ENCODE measurements at regions not wholly inside any gene's neighbourhood (a gene's known extent, or its start where the extent isn't known, plus 50 kb on each side); places are given as distances from the start of the nearest gene placed in this dataset.
"Not testable (repeated sequence)": the region's sequence is repeated elsewhere in the genome, so short reads cannot be mapped to it uniquely, and the experiment has no call there.

DNA sequence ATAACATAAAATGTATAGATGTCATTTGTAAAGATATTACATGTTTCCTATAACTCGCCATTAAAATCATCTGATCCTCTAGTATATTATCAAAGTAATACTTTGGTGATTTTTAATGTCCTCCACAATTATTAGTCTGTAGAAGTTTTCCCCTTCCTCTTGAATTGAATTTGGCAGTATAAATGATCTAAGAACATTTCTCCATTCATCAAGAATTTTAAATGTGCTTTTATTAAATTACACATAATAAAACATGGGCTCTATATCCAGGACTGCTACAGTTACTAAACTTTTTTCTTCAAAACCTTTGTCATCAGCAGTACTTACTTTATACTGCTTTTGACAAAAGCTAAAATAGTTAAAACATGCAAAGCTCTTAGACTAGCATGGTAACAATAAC lies 315.4 kb upstream of the ZC3H15 start:
- TF ChIP-seq, protein P1, sequence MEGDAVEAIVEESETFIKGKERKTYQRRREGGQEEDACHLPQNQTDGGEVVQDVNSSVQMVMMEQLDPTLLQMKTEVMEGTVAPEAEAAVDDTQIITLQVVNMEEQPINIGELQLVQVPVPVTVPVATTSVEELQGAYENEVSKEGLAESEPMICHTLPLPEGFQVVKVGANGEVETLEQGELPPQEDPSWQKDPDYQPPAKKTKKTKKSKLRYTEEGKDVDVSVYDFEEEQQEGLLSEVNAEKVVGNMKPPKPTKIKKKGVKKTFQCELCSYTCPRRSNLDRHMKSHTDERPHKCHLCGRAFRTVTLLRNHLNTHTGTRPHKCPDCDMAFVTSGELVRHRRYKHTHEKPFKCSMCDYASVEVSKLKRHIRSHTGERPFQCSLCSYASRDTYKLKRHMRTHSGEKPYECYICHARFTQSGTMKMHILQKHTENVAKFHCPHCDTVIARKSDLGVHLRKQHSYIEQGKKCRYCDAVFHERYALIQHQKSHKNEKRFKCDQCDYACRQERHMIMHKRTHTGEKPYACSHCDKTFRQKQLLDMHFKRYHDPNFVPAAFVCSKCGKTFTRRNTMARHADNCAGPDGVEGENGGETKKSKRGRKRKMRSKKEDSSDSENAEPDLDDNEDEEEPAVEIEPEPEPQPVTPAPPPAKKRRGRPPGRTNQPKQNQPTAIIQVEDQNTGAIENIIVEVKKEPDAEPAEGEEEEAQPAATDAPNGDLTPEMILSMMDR (IDR thresholded peaks at IDR 0.05), result no peak
- TF ChIP-seq EZH2 (IDR thresholded peaks at IDR 0.05; ENCODE audit: borderline replicate concordance, insufficient read depth, low read depth, low read length, poor library complexity, severe bottlenecking), result no peak
- no peaks in the 10 kb centered on the region for H3K79me2 ChIP-seq (ENCODE audit: control insufficient read depth, insufficient read depth, low read length)
- no peaks in the 10 kb centered on the region for H3K27me3 Mint-ChIP-seq
- no peak overlapping the region for H3K9ac ChIP-seq (ENCODE audit: low read length)
- no peak overlapping the region for H3K27ac Mint-ChIP-seq
- ChIA-PET POLR2A (no interaction called here), CTCF (no interaction called here)
- no peaks in the 10 kb centered on the region for H3K4me1 Mint-ChIP-seq
- H3K36me3 ChIP-seq (replicated peaks in 1 of 2; ENCODE audit: control extremely low read depth in 1 of 2, control insufficient read depth in 1 of 2, extremely low read depth in 1 of 2, insufficient read depth in 2 of 2, low read length in 1 of 2), result no peaks in the 10 kb centered on the region
- no peaks in the 10 kb centered on the region for H3K4me1 ChIP-seq (ENCODE audit: control insufficient read depth in 2 of 2, insufficient read depth in 2 of 2, low read length in 2 of 2)
- H3K9me3 ChIP-seq (ENCODE audit: control extremely low read depth in 1 of 3, control insufficient read depth in 2 of 3, insufficient read depth in 1 of 3, low read length in 2 of 3), result peaks cover 0 to 3% (median 0%) of the 10 kb centered on the region in 3 donors
- no peaks in the 10 kb centered on the region for H4K20me1 ChIP-seq (ENCODE audit: control insufficient read depth, insufficient read depth, low read length, poor library complexity, severe bottlenecking)
- H3K4me2 ChIP-seq (replicated peaks; ENCODE audit: low read depth, low read length, poor library complexity, severe bottlenecking), result no peak overlapping the region
- H3K4me3 Mint-ChIP-seq, result no peak overlapping the region
- H2AFZ ChIP-seq (ENCODE audit: insufficient read depth, low read depth, low read length, poor library complexity, severe bottlenecking), result no peak overlapping the region
- no CpG with 5 or more reads among the region's 1 CpG for WGBS (ENCODE audit: insufficient coverage)
- H3K9me3 Mint-ChIP-seq (ENCODE audit: insufficient read depth), result no peaks in the 10 kb centered on the region
- no peak overlapping the region for H3K27ac ChIP-seq (ENCODE audit: low read length in 2 of 2)
- ATAC-seq (ENCODE audit: low read depth), result no peak
- H3K4me3 ChIP-seq (ENCODE audit: control extremely low read depth in 1 of 5, extremely low read depth in 1 of 5, insufficient read depth in 1 of 5, low read depth in 2 of 5, low read length in 4 of 5), result no peak overlapping the region
- intact Hi-C loops (cut with micrococcal nuclease), result no loop called here
- no peak for DNase-seq
- no peaks in the 10 kb centered on the region for H3K27me3 ChIP-seq (replicated peaks in 1 of 4; ENCODE audit: control extremely low read depth in 1 of 4, control insufficient read depth in 3 of 4, insufficient read depth in 4 of 4, low read length in 3 of 4)

DNA sequence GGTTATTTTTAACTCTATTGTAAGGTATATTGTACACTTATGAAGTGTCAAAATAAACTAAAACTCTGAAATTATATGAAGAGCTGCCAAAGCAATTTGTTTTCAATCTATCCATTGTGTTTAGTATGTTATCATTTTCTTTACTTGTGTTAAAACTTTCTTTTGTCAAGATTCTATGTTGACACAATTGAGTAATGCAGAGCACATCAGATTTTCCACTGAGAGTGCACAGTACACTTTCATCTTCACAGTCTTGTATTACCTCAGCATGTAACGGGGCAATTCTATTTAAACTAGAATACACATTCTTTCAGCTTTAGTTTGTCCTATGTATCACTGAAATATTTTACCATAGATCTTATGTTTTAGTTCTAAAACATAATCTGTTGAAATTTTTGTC lies 304.4 kb upstream of the ZC3H15 start:
- WGBS (ENCODE audit: insufficient coverage), result no CpG with 5 or more reads among the region's 1 CpG

DNA sequence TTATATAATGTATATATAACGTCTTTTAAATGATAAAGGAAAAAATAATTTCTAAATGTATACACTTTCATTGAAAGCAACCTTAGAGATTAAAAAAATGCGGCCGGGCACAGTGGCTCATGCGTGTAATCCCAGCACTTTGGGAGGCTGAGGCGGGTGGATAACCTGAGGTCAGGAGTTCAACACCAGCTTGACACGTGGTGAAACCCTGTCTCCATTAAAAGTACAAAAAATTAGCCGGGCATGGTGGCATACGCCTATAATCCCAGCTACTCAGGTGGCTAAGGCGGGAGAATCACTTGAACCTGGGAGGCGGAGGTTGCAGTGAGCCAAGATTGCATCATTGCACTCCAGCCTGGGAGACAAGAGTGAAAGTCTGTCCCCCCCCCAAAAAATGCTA lies 303.7 kb upstream of the ZC3H15 start:
- POLR2A ChIA-PET; intact Hi-C loops (cut with micrococcal nuclease); H3K9me3 ChIP-seq (ENCODE audit: control extremely low read depth in 1 of 3, control insufficient read depth in 2 of 3, insufficient read depth in 1 of 3, low read length in 2 of 3); H3K27me3 Mint-ChIP-seq; H3K4me1 ChIP-seq (ENCODE audit: control insufficient read depth in 2 of 2, insufficient read depth in 2 of 2, low read length in 2 of 2); H3K4me1 Mint-ChIP-seq; H3K36me3 ChIP-seq (replicated peaks in 1 of 2; ENCODE audit: control extremely low read depth in 1 of 2, control insufficient read depth in 1 of 2, extremely low read depth in 1 of 2, insufficient read depth in 2 of 2, low read length in 1 of 2); H3K79me2 ChIP-seq (ENCODE audit: control insufficient read depth, insufficient read depth, low read length); H3K9me3 Mint-ChIP-seq (ENCODE audit: insufficient read depth); H3K27ac ChIP-seq (ENCODE audit: low read length in 2 of 2); H3K27me3 ChIP-seq (replicated peaks in 1 of 4; ENCODE audit: control extremely low read depth in 1 of 4, control insufficient read depth in 3 of 4, insufficient read depth in 4 of 4, low read length in 3 of 4); H3K4me3 ChIP-seq (ENCODE audit: control extremely low read depth in 1 of 5, extremely low read depth in 1 of 5, insufficient read depth in 1 of 5, low read depth in 2 of 5, low read length in 4 of 5); ATAC-seq (ENCODE audit: low read depth); CTCF ChIA-PET; H4K20me1 ChIP-seq (ENCODE audit: control insufficient read depth, insufficient read depth, low read length, poor library complexity, severe bottlenecking); H3K4me2 ChIP-seq (replicated peaks; ENCODE audit: low read depth, low read length, poor library complexity, severe bottlenecking); H3K4me3 Mint-ChIP-seq; DNase-seq; H2AFZ ChIP-seq (ENCODE audit: insufficient read depth, low read depth, low read length, poor library complexity, severe bottlenecking); H3K27ac Mint-ChIP-seq; H3K9ac ChIP-seq (ENCODE audit: low read length): not testable (repeated sequence)
- 98% methylated on average over 8 of the region's 10 CpGs for WGBS (ENCODE audit: insufficient coverage)

More for the DNA sequence above, 304.4 kb upstream of the ZC3H15 start:
- H3K27me3 Mint-ChIP-seq, result no peaks in the 10 kb centered on the region
- Histone ChIP-seq H3K4me2 (replicated peaks; ENCODE audit: low read depth, low read length, poor library complexity, severe bottlenecking) (no peak overlapping the region), H3K27ac (ENCODE audit: low read length in 2 of 2) (no peak overlapping the region), H3K36me3 (replicated peaks in 1 of 2; ENCODE audit: control extremely low read depth in 1 of 2, control insufficient read depth in 1 of 2, extremely low read depth in 1 of 2, insufficient read depth in 2 of 2, low read length in 1 of 2) (no peaks in the 10 kb centered on the region), H3K4me3 (ENCODE audit: control extremely low read depth in 1 of 5, extremely low read depth in 1 of 5, insufficient read depth in 1 of 5, low read depth in 2 of 5, low read length in 4 of 5) (no peak overlapping the region), H4K20me1 (ENCODE audit: control insufficient read depth, insufficient read depth, low read length, poor library complexity, severe bottlenecking) (no peaks in the 10 kb centered on the region), H2AFZ (ENCODE audit: insufficient read depth, low read depth, low read length, poor library complexity, severe bottlenecking) (no peak overlapping the region), H3K9ac (ENCODE audit: low read length) (no peak overlapping the region), H3K79me2 (ENCODE audit: control insufficient read depth, insufficient read depth, low read length) (no peaks in the 10 kb centered on the region), H3K27me3 (replicated peaks in 1 of 4; ENCODE audit: control extremely low read depth in 1 of 4, control insufficient read depth in 3 of 4, insufficient read depth in 4 of 4, low read length in 3 of 4) (no peaks in the 10 kb centered on the region), H3K4me1 (ENCODE audit: control insufficient read depth in 2 of 2, insufficient read depth in 2 of 2, low read length in 2 of 2) (peaks cover 0 to 3% of the 10 kb centered on the region in 2 donors), H3K9me3 (ENCODE audit: control extremely low read depth in 1 of 3, control insufficient read depth in 2 of 3, insufficient read depth in 1 of 3, low read length in 2 of 3) (peaks cover 0 to 3% (median 0%) of the 10 kb centered on the region in 3 donors)
- ATAC-seq (ENCODE audit: low read depth), result no peak
- TF ChIP-seq, protein P1 (IDR thresholded peaks at IDR 0.05), result no peak
- no peak for TF ChIP-seq EZH2 (IDR thresholded peaks at IDR 0.05; ENCODE audit: borderline replicate concordance, insufficient read depth, low read depth, low read length, poor library complexity, severe bottlenecking)
- no peak overlapping the region for H3K4me3 Mint-ChIP-seq
- intact Hi-C loops (cut with micrococcal nuclease), result no loop called here
- no peaks in the 10 kb centered on the region for H3K9me3 Mint-ChIP-seq (ENCODE audit: insufficient read depth)
- peaks cover 7% of the 10 kb centered on the region for H3K4me1 Mint-ChIP-seq
- CTCF ChIA-PET, result no interaction called here
- no peak overlapping the region for H3K27ac Mint-ChIP-seq
- POLR2A ChIA-PET, result no interaction called here
- DNase-seq, result no peak
